ENCODE measurements at regions not wholly inside any gene's neighbourhood (a gene's known extent, or its start where the extent isn't known, plus 50 kb on each side); places are given as distances from the start of the nearest gene placed in this dataset.

DNA sequence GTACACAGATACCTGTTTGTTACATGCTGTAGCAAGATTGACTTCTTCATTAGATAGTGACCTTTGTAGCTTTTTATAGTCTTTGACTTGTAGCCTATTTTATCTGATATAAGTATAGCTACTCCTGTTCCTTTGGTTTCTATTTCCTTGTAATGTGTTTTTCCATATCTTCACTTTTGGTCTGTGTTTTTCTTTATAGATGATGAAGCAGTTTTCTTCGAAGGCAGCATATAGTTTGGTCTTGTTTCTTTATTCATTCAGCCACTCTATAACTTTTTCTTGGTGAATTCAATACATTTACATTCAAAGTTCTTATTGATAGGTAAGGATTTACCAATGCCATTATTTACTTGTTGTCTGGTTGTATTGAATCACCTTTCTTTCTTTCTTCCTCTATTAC lies 1357.3 kb upstream of the EYS start:
- TF ChIP-seq, protein P1, sequence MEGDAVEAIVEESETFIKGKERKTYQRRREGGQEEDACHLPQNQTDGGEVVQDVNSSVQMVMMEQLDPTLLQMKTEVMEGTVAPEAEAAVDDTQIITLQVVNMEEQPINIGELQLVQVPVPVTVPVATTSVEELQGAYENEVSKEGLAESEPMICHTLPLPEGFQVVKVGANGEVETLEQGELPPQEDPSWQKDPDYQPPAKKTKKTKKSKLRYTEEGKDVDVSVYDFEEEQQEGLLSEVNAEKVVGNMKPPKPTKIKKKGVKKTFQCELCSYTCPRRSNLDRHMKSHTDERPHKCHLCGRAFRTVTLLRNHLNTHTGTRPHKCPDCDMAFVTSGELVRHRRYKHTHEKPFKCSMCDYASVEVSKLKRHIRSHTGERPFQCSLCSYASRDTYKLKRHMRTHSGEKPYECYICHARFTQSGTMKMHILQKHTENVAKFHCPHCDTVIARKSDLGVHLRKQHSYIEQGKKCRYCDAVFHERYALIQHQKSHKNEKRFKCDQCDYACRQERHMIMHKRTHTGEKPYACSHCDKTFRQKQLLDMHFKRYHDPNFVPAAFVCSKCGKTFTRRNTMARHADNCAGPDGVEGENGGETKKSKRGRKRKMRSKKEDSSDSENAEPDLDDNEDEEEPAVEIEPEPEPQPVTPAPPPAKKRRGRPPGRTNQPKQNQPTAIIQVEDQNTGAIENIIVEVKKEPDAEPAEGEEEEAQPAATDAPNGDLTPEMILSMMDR (IDR thresholded peaks at IDR 0.05; ENCODE audit: insufficient read depth, low read length, missing control alignments): no peak
- CTCF ChIA-PET: no interaction called here
- POLR2A ChIA-PET: no interaction called here
- DNase-seq (ENCODE audit: low read depth, low spot score): no peak
- H3K4me3 ChIP-seq (ENCODE audit: low read depth, low read length): no peak overlapping the region

DNA sequence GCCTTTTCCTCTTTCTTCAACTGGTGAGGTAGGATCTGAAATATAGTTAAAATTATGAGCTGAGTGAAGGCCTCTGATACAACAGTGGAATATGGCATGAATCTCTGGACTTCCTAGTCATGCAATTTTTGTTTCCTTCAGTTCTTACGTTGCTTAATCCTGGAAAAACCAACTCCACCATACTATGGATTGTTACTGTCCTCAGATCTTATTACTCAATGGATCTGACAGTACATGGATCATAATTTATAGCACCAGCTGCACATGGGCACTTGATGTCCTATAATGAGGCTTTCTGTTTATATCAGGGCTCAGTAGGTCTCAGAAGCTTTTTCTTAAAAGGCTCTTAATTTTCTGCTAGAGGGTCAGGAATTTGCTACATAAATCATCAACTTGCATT lies 1341.0 kb upstream of the EYS start:
- POLR2A ChIA-PET: no interaction called here
- no peak overlapping the region for H3K4me3 ChIP-seq (ENCODE audit: low read depth, low read length)
- CTCF ChIA-PET: no interaction called here
- no peak for DNase-seq (ENCODE audit: low read depth, low spot score)
- TF ChIP-seq, protein P1 (IDR thresholded peaks at IDR 0.05; ENCODE audit: insufficient read depth, low read length, missing control alignments): no peak

DNA sequence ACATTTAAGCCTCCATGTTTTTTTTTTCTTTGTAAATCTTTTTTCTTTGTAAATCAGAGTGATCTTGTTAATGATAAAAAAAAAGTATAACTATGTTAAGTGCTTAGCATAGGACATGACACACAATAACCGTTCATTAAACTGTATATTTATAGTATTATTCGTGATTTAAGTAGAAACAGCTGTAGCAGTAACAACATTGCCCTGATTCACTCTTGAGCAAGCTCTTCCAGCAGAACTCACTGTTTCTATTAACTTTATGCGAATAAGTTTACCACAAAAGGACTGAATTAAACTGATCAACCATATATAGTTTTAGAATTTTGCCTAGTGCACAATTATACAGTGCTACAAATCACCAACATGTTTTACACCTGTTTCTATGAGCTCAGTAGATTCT lies 1338.0 kb upstream of the EYS start:
- ChIA-PET POLR2A (no interaction called here), CTCF (no interaction called here)
- DNase-seq (ENCODE audit: low read depth, low spot score): no peak
- H3K4me3 ChIP-seq (ENCODE audit: low read depth, low read length): no peak overlapping the region
- TF ChIP-seq, protein P1 (IDR thresholded peaks at IDR 0.05; ENCODE audit: insufficient read depth, low read length, missing control alignments): no peak

DNA sequence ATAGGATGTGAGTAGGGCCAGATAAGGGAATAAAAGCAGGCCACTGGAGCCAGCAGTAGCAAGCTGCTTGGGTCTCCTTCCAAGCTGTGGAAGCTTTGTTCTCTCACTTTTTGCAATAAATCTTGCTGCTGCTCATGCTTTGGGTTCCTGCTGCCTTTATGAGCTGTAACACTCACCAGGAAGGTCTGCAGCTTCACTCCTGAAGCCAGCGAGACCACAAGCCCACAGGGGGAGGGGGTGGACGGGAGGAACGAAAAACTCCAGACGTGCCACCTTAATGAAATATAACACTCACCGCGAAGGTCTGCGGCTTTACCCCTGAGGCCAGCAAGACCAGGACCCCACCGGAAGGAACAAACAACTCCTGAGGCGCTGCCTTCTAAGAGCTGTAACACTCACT lies 1324.4 kb upstream of the EYS start:
- POLR2A ChIA-PET: no interaction called here
- H3K4me3 ChIP-seq (ENCODE audit: low read depth, low read length): no peak overlapping the region
- DNase-seq (ENCODE audit: low read depth, low spot score): no peak
- CTCF ChIA-PET: no interaction called here
- TF ChIP-seq, protein P1 (IDR thresholded peaks at IDR 0.05; ENCODE audit: insufficient read depth, low read length, missing control alignments): no peak

DNA sequence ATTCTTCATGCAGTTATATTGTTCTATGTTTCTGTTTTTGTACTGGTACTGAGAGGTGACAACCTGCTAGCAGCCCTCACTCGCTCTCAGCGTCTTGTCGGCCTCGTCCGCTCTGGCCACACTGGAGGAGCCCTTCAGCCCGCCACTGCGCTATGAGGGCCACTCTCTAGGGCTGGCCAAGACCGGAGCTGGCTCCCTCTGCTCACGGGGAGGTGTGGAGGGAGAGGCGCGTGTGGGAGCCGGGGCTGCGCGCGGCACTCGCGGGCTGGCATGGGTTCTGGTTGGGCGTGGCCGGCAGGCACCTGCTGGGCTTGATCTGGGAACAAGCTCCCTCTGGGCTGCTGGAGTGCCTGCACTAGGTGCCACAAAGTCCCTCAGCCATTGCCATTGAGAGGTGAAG lies 1323.8 kb upstream of the EYS start:
- no peak overlapping the region for H3K4me3 ChIP-seq (ENCODE audit: low read depth, low read length)
- TF ChIP-seq, protein P1 (IDR thresholded peaks at IDR 0.05; ENCODE audit: insufficient read depth, low read length, missing control alignments): no peak
- POLR2A ChIA-PET: no interaction called here
- DNase-seq (ENCODE audit: low read depth, low spot score): no peak
- CTCF ChIA-PET: no interaction called here

DNA sequence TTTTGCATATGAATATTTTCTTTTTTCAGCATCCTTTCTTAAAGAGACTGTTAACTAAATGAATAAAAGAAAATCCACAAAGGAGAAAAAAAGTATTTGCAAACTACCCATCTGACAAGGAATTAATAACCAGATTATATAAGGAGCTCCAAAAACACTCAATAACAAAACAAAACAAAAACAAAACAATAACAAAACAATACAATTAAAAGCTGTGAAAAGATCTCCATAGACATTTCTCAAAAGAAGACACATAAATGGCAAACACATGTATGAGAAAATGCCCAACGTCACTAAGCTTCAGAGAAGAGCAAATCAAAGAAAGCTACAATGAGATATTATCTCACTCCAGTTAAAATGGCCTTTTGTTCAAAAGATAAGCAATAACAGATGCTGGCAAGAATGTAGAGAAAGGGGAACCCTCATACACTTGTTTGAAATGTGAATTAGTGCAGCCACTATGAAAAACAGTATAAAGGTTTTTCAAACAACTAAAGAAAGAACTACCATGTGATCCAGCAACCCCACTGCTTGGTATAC lies 1310.0 kb upstream of the EYS start:
- ChIA-PET POLR2A (no interaction called here), CTCF (no interaction called here)

More for the DNA sequence above, 1310.0 kb upstream of the EYS start:
- H3K4me3 ChIP-seq (ENCODE audit: low read depth, low read length): no peak overlapping the region
- TF ChIP-seq, protein P1 (IDR thresholded peaks at IDR 0.05; ENCODE audit: insufficient read depth, low read length, missing control alignments): no peak
- DNase-seq (ENCODE audit: low read depth, low spot score): no peak

Measured in AG04449 (cell line).